ENCODE measurements at regions not wholly inside any gene's neighbourhood (a gene's known extent, or its start where the extent isn't known, plus 50 kb on each side); places are given as distances from the start of the nearest gene placed in this dataset.
A peak's percentile ranks its signal among the peaks of the same experiment; 100 is the strongest.

DNA sequence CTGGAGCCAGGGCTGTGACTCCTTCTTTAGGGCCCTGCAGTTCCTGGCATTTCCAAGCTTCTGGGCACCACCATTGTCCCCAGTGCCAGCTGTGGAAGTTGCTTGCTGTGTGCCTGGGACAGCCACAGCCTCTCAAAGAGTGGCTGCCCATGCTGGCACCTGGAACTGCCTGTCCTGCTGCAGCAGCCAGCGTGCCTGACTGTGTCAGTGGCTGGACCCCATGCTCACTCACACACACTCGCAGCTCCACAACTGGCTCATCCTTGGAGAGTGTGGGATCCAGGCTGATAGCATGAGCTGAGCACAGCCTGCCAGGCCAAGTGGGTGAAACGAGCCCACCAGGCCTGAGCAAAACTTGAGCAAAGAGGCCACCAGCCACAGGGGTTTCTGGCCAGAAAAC, 1107.6 kb downstream of the C4orf33 start:
- ChIA-PET POLR2A (no interaction called here), CTCF (no interaction called here)
- H3K4me1 Mint-ChIP-seq (ENCODE audit: low read depth) = no peaks in the 10 kb centered on the region
- DNase-seq = no peak
- peaks cover 6% of the 10 kb centered on the region for H3K9me3 Mint-ChIP-seq (ENCODE audit: insufficient read depth)
- no peak overlapping the region for H3K27ac Mint-ChIP-seq
- H3K36me3 Mint-ChIP-seq (ENCODE audit: low read depth) = no peaks in the 10 kb centered on the region
- no peak overlapping the region for H3K4me3 Mint-ChIP-seq
- H3K27me3 Mint-ChIP-seq (ENCODE audit: low read depth) = no peaks in the 10 kb centered on the region
- ATAC-seq = no peak

DNA sequence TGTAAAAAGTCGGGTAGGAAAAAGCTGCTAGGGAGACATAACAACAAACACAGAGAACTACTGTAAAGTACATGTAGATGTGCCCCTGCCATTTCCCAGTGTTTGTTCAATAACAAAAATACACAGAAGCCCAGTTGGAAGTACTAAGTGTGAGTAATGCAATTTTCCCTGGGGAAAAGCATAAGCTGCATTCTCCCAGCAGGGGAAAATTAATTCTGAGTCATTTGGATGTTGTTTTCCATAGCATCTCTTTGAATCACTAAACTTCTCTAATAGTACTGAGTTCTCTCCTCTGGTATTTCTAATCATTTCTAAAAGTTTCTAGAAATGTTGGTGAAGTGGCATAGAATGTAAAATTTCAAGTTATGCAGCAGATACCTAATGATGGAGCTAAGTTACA, 1114.9 kb downstream of the C4orf33 start:
- Mint-ChIP-seq H3K4me3 (no peak overlapping the region), H3K4me1 (ENCODE audit: low read depth) (no peaks in the 10 kb centered on the region), H3K27ac (no peak overlapping the region), H3K9me3 (ENCODE audit: insufficient read depth) (no peaks in the 10 kb centered on the region), H3K27me3 (ENCODE audit: low read depth) (no peaks in the 10 kb centered on the region), H3K36me3 (ENCODE audit: low read depth) (no peaks in the 10 kb centered on the region)
- POLR2A ChIA-PET = no interaction called here
- no peak for ATAC-seq
- CTCF ChIA-PET = no interaction called here
- no peak for DNase-seq

DNA sequence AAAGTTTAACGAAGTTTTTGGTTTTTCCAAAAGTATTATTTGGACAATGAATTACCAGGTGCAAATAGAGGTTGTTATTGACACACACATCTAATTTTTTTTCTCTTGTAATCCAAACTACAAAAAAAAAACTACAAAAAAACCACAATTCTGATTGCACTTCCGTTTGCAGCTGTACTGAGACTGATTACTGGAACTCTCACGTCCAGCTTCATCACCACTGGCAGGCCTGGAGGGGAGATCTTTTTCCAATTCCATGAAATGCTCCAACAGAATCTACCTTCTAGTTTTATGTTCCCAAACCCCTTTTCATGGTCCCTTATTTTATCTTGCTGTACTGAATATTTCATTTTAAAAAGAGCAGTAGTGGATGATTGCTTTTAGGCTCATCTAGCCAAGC, 1118.3 kb downstream of the C4orf33 start:
- ChIA-PET POLR2A (no interaction called here), CTCF (no interaction called here)
- Mint-ChIP-seq H3K27ac (no peak overlapping the region), H3K27me3 (ENCODE audit: low read depth) (no peaks in the 10 kb centered on the region), H3K36me3 (ENCODE audit: low read depth) (no peaks in the 10 kb centered on the region), H3K4me3 (no peak overlapping the region), H3K9me3 (ENCODE audit: insufficient read depth) (no peaks in the 10 kb centered on the region), H3K4me1 (ENCODE audit: low read depth) (no peaks in the 10 kb centered on the region)
- DNase-seq (no peak), ATAC-seq (no peak)

DNA sequence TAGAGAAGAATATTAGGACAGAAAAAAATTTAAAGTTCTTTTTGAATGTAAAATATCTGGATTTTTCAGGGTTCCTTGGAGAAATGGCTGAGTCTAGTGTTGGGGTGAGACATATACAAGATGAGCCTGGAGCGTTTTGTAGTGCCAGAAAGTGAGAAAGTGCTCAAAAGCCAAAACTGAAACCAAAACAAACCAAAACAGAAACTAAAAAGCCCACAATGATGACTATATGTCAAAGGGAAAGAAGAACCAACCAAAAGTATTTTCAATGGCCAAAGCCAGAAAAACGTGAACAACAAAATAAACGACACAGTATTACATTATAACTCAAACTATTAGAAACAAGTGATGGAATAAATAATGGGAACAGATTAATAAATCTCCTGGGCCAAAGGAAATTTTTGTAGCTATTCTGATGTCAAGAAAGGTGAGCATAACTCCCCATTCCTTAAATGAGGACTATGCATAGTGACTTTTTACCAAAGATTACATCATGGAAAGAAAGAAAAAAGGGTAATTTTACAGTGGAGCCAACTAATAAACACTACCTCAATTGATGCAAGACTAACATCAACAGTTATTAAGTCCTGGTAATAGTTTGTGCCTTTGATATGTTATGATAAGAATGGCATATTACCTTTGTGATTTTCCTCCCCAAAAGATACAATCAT, 1137.6 kb downstream of the C4orf33 start:
- no peaks in the 10 kb centered on the region for H3K27me3 Mint-ChIP-seq (ENCODE audit: low read depth)
- peak overlapping the region; percentile 9 for H3K27ac Mint-ChIP-seq
- no peaks in the 10 kb centered on the region for H3K36me3 Mint-ChIP-seq (ENCODE audit: low read depth)
- ChIA-PET POLR2A (no interaction called here), CTCF (no interaction called here)
- ATAC-seq (no peak), DNase-seq (no peak)
- H3K4me3 Mint-ChIP-seq = no peak overlapping the region
- H3K4me1 Mint-ChIP-seq (ENCODE audit: low read depth) = no peaks in the 10 kb centered on the region
- H3K9me3 Mint-ChIP-seq (ENCODE audit: insufficient read depth) = no peaks in the 10 kb centered on the region

DNA sequence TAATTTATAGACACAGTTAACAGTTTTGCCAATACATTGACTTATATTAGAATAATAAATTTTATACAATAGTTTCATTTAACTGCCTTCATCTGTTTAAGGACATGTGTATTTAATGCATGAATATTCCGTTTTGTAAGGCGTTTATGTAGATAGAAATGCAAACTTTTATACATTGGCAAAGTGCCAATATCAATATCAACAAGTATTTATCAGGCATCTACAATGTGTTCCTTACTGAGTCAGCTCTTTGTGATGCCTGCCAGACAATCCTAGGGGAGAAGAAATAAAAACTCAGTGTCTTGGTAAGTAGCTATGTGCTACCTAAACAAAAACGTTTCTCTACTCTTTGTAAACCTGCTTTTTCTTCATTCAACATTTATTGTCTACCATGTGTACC, 1142.2 kb downstream of the C4orf33 start:
- peaks cover 4% of the 10 kb centered on the region for H3K9me3 Mint-ChIP-seq (ENCODE audit: insufficient read depth)
- no peak overlapping the region for H3K4me3 Mint-ChIP-seq
- ChIA-PET POLR2A (no interaction called here), CTCF (no interaction called here)
- no peak for DNase-seq
- H3K27me3 Mint-ChIP-seq (ENCODE audit: low read depth) = no peaks in the 10 kb centered on the region
- no peaks in the 10 kb centered on the region for H3K4me1 Mint-ChIP-seq (ENCODE audit: low read depth)
- H3K27ac Mint-ChIP-seq = no peak overlapping the region
- ATAC-seq = no peak
- H3K36me3 Mint-ChIP-seq (ENCODE audit: low read depth) = no peaks in the 10 kb centered on the region

DNA sequence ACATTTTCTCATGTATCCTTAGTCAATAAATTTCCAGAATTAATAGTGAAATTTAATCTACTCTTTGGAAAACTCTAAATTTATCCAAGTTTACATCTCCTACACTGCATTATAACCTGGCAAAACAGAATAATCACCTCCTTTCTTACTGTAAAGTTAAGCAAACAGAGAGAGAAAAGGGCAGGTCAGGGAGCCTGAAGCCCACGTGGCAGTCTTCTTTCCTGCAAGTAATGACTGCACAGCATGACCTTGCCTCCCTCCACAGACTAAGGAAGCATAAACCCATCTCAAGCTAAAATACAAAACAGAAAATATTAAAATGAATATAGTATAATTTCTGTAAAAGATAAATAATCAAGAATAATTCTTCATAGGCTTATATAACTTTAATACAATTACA, 1153.0 kb downstream of the C4orf33 start:
- H3K36me3 Mint-ChIP-seq (ENCODE audit: low read depth) = no peaks in the 10 kb centered on the region
- H3K9me3 Mint-ChIP-seq (ENCODE audit: insufficient read depth) = no peaks in the 10 kb centered on the region
- H3K27ac Mint-ChIP-seq = no peak overlapping the region
- ATAC-seq = no peak
- no peak for DNase-seq
- no peaks in the 10 kb centered on the region for H3K27me3 Mint-ChIP-seq (ENCODE audit: low read depth)
- CTCF ChIA-PET = no interaction called here
- no peaks in the 10 kb centered on the region for H3K4me1 Mint-ChIP-seq (ENCODE audit: low read depth)
- POLR2A ChIA-PET = no interaction called here
- H3K4me3 Mint-ChIP-seq = no peak overlapping the region

DNA sequence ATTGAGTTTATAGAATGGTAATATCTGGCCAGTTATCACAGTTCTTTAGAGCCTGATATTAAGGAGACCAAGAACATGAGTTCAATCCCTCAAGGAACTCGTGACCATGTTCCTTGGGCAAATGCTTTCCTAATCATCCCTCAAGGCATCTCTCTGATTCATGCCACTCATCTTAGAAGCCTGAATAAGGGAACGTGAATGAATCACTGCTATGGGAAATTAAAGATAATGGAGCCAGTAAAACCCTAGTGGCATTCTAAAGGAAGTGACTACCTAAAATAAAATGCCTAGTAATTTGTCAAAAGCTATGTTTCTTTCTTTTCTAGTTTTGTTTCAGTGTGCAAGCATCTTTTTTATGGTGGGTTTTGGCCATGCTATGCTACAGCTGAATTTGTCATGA, 1161.3 kb downstream of the C4orf33 start:
- Mint-ChIP-seq H3K27me3 (ENCODE audit: low read depth) (no peaks in the 10 kb centered on the region), H3K4me3 (no peak overlapping the region), H3K9me3 (ENCODE audit: insufficient read depth) (peaks cover 3% of the 10 kb centered on the region), H3K36me3 (ENCODE audit: low read depth) (no peaks in the 10 kb centered on the region), H3K4me1 (ENCODE audit: low read depth) (no peaks in the 10 kb centered on the region), H3K27ac (no peak overlapping the region)
- ChIA-PET CTCF (no interaction called here), POLR2A (no interaction called here)
- DNase-seq (no peak), ATAC-seq (no peak)

DNA sequence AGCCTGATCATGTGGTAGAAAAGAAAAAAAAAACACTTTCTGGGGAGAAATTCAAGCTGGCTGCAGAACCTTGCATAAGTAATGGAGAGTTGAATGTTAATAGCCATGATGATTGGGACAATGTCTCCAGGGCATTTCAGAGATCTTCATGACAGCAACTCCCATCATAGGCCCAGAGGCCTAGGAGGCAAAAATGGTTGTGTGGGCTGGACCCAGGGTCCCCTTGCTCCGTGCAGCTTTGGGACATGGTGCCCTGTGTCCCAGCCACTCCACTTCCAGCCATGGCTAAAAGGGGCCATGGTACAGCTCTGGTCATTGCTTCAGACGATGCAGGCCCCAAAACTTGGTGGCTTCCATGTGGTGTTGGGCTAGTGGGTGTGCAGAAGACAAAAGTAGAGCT, 1170.9 kb downstream of the C4orf33 start:
- Mint-ChIP-seq H3K4me1 (ENCODE audit: low read depth) (no peaks in the 10 kb centered on the region), H3K9me3 (ENCODE audit: insufficient read depth) (peaks cover 9% of the 10 kb centered on the region), H3K27ac (no peak overlapping the region), H3K36me3 (ENCODE audit: low read depth) (no peaks in the 10 kb centered on the region), H3K4me3 (no peak overlapping the region), H3K27me3 (ENCODE audit: low read depth) (no peaks in the 10 kb centered on the region)
- no peak for ATAC-seq
- POLR2A ChIA-PET = no interaction called here
- CTCF ChIA-PET = no interaction called here
- no peak for DNase-seq

DNA sequence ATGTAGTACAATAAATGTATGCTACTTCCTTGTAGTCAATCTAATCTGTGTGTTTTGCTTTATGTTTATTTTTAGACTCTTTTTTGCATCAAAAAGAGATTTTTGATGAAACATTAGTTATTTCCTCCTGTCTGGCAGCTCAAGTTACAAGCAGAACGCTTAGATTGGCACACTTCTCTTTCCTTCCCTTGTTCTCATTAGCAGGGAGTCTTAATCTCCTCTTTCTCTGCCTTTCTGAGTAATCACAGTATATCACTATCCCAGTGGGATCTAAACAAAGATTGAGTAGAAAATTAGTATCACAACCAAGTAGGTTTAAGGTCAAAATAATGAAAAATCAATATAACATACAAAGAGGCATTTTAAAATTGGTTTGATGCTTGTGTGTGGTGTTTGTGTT, 1192.6 kb downstream of the C4orf33 start:
- ChIA-PET POLR2A (no interaction called here), CTCF (interaction anchor here (0.6 kb wide), 1 partner anchor 864 kb away, joined by 3 read pairs; no protein-coding TSS in a partner anchor)
- Mint-ChIP-seq H3K27me3 (ENCODE audit: low read depth) (no peaks in the 10 kb centered on the region), H3K27ac (no peak overlapping the region), H3K9me3 (ENCODE audit: insufficient read depth) (no peaks in the 10 kb centered on the region), H3K36me3 (ENCODE audit: low read depth) (no peaks in the 10 kb centered on the region), H3K4me3 (no peak overlapping the region), H3K4me1 (ENCODE audit: low read depth) (no peaks in the 10 kb centered on the region)
- DNase-seq (no peak), ATAC-seq (no peak)

DNA sequence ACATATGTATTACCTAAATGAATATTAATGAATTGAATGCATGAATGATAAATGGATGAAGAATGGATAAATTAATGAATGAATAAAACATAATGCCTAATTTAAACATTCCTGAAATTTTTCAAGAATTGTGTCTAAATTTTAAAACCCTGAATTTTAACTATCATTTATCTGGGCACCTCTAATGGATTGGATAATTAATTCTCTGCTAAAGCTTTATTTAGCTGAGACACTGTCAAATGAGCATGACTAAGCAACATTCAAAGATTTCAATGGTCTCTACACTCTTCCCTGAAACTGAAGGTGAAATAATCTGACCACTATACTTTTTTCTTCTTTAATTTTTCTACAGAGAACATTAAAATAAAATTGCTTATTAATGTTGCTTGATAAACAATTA, 1197.7 kb downstream of the C4orf33 start:
- no peaks in the 10 kb centered on the region for H3K4me1 Mint-ChIP-seq (ENCODE audit: low read depth)
- H3K27ac Mint-ChIP-seq = no peak overlapping the region
- H3K4me3 Mint-ChIP-seq = no peak overlapping the region
- no peak for DNase-seq
- ChIA-PET POLR2A (no interaction called here), CTCF (no interaction called here)
- no peaks in the 10 kb centered on the region for H3K27me3 Mint-ChIP-seq (ENCODE audit: low read depth)
- H3K9me3 Mint-ChIP-seq (ENCODE audit: insufficient read depth) = no peaks in the 10 kb centered on the region
- no peaks in the 10 kb centered on the region for H3K36me3 Mint-ChIP-seq (ENCODE audit: low read depth)
- ATAC-seq = no peak

DNA sequence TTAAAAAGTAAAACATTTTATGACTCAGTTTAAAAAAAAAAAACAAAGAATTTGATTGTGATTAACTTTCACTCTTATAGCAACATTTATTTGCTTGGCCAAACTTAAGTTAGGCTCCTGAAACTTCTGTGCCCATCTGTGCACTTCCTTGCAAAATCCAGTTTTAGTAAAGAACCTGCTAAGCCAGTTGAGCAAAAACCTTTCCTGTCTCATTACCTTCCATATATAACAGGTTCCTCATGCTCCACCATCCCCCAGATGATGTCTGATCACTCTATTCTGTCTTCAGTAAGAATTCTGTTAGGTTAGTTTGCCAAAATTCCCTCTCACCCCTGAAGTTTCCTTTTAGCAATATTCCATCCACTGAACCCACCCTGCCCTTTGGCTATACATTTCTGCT, 1200.5 kb downstream of the C4orf33 start:
- Mint-ChIP-seq H3K27ac (no peak overlapping the region), H3K36me3 (ENCODE audit: low read depth) (no peaks in the 10 kb centered on the region), H3K27me3 (ENCODE audit: low read depth) (no peaks in the 10 kb centered on the region), H3K4me1 (ENCODE audit: low read depth) (no peaks in the 10 kb centered on the region), H3K9me3 (ENCODE audit: insufficient read depth) (peaks cover 4% of the 10 kb centered on the region), H3K4me3 (no peak overlapping the region)
- no peak for DNase-seq
- ChIA-PET CTCF (no interaction called here), POLR2A (no interaction called here)
- ATAC-seq = no peak

DNA sequence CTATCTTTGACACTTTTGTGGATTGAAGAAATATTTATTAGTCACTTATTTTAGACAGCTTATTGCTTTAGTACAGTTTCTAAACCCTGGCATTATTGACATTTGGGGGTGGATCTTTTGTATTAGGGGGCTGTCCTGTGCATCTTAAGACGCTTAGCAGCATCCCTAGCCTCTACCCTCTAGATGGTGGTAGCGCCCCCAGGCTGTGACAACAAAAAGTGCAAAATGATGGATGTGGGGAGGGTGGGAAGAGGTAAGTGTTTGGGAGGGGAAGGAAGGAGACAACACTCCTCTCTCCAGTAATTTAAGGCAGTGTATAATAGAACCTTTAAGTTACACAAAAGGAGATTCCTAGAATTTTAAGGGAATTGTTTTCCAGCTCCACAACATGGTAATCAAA, 1210.6 kb downstream of the C4orf33 start:
- no peak overlapping the region for H3K4me3 Mint-ChIP-seq
- no peaks in the 10 kb centered on the region for H3K9me3 Mint-ChIP-seq (ENCODE audit: insufficient read depth)
- DNase-seq (no peak), ATAC-seq (no peak)
- CTCF ChIA-PET = no interaction called here
- H3K27me3 Mint-ChIP-seq (ENCODE audit: low read depth) = no peaks in the 10 kb centered on the region
- POLR2A ChIA-PET = no interaction called here
- no peaks in the 10 kb centered on the region for H3K36me3 Mint-ChIP-seq (ENCODE audit: low read depth)
- no peaks in the 10 kb centered on the region for H3K4me1 Mint-ChIP-seq (ENCODE audit: low read depth)
- no peak overlapping the region for H3K27ac Mint-ChIP-seq

DNA sequence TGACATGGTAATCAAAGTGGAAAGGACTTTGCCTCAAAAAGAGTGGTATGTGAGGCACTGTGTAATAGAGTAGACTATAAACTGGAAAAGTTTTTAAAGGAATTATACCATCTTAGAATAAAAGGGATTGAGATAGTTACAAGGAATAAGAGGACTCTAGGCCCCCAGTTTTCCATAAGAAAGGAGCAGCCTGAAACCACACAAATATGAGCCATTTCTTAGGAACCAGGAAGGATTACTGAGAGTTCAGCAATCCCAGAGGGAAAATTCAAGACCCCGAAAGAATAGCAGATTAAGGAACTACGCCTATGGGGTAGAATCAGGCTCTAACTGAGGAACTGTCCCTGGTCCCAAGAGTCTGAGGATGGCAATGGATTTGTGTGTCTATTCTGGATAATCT, 1213.3 kb downstream of the C4orf33 start:
- ChIA-PET CTCF (no interaction called here), POLR2A (no interaction called here)
- no peaks in the 10 kb centered on the region for H3K27me3 Mint-ChIP-seq (ENCODE audit: low read depth)
- ATAC-seq (no peak), DNase-seq (no peak)
- H3K27ac Mint-ChIP-seq = no peak overlapping the region
- H3K4me3 Mint-ChIP-seq = no peak overlapping the region
- H3K36me3 Mint-ChIP-seq (ENCODE audit: low read depth) = no peaks in the 10 kb centered on the region
- no peaks in the 10 kb centered on the region for H3K9me3 Mint-ChIP-seq (ENCODE audit: insufficient read depth)
- no peaks in the 10 kb centered on the region for H3K4me1 Mint-ChIP-seq (ENCODE audit: low read depth)
